ENCODE measurements at regions not wholly inside any gene's neighbourhood (a gene's known extent, or its start where the extent isn't known, plus 50 kb on each side); places are given as distances from the start of the nearest gene placed in this dataset.
"Not testable (repeated sequence)": the region's sequence is repeated elsewhere in the genome, so short reads cannot be mapped to it uniquely, and the experiment has no call there.

DNA sequence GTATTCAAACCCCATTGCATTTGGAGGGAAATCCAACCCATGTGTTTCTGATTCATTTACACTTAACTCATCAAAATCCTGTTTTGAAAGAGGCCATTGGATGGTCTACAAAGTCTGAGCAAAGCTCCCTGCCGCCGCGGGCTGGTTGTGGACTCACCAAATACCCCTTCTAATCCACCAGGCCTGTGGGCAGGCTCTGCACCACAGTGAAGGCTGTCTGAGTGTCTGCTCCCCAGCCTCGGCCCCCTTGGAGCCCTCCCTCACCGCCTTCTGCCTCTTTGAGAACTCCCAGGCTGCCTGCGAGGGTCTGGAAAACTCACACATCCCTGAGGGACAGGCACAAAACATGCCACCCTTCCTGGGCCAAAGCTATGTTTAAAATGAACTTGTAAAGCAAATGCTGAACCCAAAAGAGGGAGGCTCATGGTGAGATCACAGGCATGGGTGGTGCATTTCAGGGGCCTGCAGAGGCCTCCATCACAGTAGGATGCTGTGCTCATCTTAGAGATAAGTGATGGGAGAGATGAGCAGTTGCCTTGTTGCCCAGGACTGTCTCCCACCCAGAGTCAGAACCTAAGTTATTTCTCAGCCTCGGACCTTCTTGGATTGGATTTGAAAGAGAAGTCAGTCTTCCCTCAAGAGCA is 225.0 kb downstream of the CYP26B1 start:
- no peak for DNase-seq (ENCODE audit: low spot score)

DNA sequence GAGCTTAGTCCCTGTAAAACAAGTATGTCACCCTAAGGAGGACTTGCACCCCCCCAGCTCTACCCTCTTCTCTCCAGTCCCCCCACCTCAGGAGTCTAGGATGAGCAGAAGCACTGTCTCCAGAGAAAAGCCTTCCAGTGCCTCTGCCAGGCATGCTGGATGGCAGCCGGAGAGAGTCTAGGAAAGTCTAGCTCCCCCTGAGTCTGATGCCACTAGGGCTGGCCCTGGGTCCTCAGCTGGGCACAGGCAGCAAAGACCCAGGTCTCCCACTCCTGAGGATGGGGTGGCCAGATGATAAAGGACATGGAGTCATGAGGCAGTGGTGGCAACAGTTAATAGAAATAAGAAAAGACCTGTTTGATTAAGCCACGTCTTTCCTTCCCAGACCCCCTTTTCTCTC is 225.6 kb downstream of the CYP26B1 start:
- no peak for DNase-seq (ENCODE audit: low spot score)

DNA sequence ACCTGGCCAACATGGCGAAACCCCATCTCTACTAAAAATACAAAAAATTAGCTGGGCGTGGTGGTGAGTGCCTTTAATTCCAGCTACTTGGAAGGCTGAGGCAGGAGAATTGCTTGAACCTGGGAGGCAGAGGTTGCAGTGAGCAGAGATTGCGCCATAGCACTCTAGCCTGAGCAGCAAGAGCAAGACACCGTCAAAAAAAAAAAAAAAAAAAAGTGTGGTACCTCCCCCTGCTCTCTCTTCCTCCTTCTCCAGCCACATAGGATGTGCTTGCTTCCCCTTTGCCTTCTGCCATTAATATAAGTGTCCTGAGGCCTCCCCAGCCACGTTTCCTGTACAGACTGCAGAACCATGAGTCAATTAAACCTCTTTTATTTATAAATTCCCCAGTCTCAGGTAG is 226.8 kb downstream of the CYP26B1 start:
- not testable (repeated sequence) for DNase-seq (ENCODE audit: low spot score)

DNA sequence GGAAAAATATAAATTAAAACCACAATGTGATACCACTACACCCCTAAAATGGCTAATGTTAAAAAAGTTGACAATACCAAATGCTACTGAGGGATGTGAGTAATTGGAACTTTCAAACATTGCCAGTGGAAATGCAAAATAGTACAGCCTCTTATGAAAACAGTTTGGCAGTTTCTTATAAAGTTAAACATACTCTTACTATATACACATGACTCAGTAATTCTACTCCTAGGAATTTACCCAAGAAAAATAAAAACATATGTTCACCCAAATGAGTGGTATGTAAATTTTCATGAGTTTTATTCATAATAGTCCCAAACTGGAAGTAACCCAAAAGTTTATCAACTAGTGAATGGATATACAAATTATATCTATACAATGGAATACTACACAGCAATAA is 228.0 kb downstream of the CYP26B1 start:
- no peak for DNase-seq (ENCODE audit: low spot score)

DNA sequence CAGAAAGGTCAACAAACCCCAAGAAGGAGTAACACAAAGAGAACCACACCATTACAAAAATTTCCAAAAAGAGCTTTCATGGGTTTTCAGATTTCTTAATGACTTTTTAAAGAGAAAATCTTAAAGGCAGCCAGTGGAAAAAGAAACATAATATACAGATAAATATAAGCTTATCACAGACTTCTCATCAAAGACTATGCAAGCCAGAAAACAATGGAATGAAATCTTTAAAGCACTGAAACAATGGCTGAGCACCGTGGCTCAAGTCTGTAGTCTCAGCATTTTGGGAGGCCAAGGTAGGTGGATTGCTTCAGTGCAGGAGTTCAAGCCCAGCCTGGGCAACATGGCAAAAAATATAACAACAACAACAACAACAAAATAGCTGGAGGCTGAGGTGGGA is 237.4 kb downstream of the CYP26B1 start:
- DNase-seq (ENCODE audit: low spot score) = no peak

DNA sequence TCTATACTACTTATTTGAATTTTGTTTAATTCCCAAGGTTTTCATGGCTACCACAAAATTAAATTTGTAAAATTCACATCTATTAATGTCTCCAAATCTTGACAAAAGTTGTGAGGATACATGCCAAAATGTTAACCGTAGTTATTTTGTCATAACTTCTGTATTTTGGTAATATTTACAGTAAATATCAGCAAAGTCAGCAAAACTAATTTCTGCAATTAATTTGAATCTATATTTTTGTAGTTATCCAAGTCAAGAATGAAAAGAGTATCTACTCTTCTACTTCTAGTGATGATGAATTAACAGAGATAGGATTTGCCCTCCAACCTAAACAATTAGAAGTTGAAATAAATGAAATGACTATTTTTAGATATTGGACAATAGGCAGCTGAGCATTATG is 238.9 kb downstream of the CYP26B1 start:
- DNase-seq (ENCODE audit: low spot score) = no peak

DNA sequence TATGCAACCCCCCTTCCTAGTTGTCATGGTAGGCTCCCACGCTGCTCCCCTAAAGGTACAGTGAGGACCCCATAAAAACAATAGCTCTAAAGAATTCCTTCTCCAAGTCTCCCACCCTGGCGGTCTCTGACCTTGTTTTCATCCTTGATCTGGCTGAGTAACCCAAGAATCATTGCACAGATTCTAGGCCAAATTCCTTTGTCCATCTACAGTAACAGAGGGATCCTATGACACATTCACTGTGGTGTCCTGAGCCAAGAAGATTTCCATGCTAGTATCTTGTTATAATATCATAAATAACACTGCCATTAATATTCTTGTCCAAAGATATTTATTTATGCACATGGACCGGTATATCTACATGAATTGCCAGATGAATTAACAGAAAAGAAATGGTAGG is 240.2 kb downstream of the CYP26B1 start:
- DNase-seq (ENCODE audit: low spot score) = no peak

DNA sequence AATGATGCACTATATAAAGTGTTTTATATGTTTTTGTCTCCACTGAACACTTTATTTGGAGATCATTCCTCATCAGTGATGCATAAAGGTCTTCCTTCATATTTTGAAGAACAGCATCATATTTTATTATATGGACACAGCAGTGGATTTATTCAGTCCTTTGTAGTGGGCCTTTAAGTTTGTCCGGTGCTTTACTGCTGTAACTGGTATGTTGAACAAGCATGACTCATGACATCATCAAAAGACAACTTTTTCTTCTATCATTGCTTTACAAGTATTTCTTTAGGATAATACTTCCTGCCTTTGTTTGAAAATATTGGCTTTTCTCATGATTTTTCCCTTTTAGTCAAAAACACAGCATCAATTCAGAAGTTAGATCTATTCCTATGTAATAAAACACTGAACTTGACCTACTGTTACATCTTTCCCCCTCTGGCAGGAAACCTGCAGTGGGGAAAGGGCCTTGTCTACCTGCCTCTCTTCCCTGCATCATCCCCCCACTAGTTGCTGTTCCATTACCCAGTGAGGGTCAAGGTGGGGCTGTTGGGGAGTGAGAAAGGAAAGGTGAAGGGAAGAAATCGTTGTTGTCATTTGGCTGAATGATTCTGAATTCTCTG is 241.2 kb downstream of the CYP26B1 start:
- no peak for DNase-seq (ENCODE audit: low spot score)

DNA sequence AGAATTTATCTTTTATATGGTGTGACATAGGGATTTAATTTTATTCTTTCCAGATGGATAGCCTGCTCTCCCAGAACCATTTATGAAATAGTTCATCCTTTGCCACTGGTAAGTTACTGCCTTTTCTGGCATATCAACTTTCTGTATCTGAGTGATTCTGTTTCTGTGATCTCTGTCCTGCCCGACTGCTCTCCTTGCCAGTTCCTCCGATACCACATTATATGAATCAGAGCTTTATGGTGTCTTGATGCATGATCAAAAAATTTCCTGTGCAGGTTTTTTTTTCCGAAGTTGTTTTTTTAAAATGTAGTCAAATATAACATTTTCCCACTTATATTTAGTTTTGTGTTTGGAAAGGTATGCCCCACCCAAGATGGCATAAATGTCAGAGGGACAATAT is 242.5 kb downstream of the CYP26B1 start:
- no peak for DNase-seq (ENCODE audit: low spot score)

DNA sequence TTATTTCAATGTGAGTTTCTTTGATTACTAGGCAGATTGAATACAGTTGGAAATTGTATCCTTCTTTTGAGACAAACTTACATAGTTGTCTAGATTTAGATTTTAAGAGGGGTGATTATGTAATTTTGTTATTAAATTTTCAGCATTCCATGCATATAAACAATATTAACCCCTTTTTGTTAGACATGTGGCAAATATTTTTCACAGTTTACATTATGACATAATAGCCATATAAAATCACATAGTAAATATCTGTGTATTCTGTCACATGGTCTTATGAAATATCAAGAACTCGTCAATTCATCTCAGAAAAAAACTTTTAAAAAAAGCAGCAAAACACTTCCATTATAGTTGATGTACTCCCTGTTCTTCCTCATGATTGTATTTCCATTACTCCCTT is 243.8 kb downstream of the CYP26B1 start:
- DNase-seq (ENCODE audit: low spot score) = no peak

DNA sequence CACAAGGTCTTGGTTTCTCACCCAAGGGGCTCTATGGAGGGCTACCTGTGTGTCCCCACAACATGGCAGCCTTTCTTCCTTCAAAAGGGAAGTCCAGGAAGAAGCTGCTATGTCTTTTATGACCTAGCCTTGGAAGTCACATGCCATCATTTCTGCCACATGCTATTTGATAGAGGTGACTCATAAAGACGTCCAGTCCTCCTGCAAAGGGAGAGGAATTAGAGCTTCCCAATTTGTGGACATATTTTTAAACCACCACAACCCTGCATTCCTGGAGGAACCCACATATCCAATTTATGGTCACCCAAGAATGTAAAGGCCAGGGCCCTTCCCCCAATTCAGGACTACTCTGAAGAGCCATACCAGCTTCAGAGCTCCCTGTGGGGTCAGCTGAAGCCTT is 246.2 kb downstream of the CYP26B1 start:
- DNase-seq (ENCODE audit: low spot score) = no peak

DNA sequence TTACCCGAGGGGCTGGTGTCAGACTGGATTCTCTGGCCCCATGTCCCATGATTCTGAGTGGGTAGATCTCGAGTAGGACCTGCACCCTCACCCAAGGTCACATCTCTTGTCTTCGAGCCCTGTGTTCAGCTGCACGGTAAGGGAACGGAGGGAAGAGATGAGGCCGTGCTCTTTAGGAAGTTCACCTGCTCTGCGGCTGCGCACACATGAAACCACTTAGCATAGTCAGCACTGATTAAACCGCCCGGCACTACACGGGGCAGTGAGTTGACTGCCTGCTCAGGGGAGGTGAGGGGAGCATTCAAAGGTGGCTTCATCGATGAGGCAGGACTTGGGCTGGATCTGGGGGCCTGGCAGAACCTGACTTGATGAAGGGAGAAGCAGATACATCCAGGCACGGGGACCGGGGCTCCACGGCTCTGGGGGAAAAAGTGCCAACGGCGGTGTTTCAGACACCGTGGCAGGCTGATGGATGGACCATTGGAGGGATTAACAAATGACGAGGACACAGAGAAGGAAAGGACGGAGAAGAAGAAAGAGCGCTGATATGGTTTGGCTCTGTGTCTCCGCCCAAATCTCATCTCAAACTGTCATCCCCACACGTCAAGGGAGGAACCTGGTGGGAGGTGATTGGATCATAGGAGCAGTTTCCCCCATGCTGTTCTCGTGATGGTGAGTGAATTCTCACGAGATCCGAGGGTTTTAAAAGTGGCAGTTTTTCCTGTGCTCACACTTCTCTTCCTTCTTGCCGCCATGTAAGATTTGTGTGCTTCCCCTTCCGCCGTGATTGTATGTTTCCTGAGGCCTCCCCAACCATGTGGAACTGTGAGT is 248.6 kb downstream of the CYP26B1 start:
- DNase-seq (ENCODE audit: low spot score) = no peak

DNA sequence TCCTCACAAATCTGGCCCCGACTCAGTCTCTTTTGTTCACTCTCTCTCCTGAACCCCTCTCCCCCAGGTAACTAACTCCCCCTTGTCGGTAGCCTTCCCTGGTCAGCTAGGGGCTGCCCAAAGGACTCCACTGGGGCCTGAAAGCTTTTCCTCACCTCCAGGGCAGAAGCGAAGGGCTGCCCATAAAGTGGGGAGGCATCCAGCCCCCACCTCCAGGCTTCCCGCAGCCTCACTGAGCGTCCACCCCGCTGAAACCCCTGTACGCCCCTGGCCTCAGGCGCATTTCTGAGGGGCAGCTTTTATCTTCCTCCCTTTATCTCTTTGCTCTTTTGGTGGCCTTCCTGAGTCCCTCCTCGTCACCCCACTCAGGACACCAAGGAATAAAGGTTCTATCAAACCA is 249.3 kb downstream of the CYP26B1 start:
- no peak for DNase-seq (ENCODE audit: low spot score)

DNA sequence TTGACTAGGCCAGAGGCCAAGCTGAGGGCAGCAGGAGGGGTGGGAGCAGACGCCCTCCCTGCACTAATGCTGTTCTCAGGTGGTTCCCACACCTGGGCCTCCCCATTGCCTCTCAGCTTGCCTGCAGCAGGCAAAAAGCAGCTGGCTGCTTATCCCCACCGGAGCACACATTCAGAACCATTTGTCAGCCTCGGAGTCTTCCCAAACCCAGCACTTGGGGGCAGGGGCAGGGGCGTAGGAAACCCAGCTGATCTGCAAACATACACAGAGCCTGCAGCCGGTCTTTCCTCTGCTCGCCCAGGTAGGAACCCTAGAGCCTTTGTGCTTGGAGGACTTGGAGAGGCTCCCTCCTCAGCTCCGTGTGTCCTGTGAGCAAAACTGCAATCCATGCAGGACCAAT is 249.8 kb downstream of the CYP26B1 start:
- no peak for DNase-seq (ENCODE audit: low spot score)

DNA sequence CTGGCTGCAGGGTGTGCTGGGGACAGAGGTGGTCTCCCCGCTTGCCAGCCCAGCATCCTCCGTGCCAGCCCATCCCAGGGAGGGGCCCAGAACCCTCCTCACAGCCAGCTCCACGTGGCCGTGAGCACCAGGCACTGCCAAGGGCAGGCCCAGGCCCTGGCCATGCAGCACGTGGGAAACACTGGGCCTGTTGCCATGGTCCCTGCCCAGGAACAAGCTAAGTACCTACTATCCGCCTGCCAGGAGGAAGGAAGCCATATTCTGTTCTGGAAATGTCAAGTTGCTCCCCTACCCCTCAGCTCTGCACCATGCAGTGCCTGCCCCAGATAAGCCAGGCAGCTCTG is 250.6 kb downstream of the CYP26B1 start:
- no peak for DNase-seq (ENCODE audit: low spot score)

DNA sequence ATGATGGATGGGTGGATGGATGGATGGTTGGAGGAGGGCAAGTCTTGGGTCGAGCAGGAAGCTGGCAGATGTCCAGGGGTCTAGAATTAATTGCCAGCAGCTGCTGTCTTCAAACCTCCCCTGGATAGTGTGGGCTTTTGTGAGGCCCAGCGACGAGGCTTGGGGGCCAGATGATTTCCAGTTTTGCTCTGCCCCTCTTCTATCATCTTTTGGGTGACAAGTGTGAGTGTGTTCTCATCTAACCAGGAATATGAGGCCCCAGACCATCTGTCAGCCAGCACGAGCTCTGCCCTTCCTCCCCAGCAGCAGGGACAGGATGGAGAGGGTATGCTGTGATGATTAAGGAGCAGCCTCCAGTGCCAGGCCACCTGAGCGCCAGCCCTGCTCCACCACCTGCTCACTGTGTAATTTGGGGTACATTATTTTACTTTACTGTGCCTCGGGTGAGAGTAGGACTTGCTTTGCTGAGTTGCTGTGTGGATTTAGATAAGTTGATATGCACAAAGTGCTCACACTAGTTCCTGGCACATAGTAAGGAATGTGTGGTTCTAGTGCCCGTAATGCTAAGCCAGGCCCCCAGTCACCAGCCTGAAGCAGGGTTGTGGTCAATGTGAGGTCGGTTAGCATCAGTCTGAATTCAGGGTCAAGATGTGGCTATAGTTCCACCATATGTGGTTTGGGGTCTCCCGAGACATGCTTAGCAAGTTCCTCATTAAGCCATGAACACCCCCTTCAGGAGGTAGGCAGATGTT is 251.1 kb downstream of the CYP26B1 start:
- DNase-seq (ENCODE audit: low spot score) = no peak

DNA sequence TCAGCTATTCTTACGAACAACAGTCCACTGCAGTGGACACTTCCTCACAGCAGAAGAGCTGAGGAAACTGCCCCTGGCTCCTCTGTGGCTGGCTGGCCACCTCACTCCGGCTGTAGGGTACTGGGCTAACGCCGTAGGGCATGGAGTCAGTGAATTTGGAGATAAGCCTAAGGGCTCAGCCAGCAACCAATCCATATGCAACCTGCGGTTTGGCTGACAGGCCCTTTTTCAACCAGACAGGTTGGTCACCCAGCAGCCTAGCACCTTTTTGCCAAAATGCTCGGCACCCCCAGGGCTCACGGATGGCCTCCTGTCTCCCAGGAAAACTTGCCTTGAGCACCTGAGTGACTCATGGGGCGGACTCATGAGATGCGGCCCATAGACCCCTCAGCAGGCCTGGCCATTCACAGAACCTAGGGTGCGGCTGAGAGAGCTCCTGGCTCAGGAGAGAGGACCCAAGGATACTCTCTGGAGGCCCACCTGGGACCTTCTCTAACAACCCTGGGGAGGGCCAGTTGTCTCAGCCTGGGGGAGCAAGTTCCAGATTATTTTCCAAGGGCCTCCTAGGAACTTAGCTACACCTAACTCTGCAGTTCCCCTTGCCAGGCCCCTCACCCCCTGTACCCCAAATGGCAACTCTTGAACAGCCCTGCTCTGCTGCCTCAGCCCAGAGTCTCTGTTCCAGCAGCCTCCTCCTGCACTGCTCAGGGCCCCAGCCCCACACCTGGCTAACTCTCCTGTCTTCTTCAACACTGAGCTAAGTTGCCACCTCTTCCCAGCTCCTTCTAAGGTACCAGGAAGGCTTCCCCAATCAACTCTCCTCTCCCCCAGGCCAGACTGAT is 252.1 kb downstream of the CYP26B1 start:
- DNase-seq (ENCODE audit: low spot score) = no peak

DNA sequence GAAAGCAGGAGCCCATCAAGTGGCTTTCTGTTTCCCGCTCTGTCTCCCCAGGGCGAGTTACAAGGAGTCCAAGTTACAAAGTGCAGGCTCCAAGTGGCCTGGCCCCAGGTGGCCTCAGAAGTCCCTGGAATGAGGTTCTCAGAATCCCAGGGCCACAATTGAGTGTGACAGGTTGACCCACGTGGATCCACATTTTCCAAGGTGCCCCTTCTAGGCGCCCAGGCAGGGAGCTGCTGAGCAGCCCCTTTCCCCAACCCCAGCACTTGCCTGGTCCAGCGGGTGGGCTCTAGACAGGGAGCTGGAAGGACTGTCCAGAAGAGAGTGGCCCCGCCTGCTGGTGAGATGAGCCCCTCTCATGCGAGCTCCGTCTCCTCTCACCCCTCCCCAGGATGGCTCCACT is 253.4 kb downstream of the CYP26B1 start:
- DNase-seq (ENCODE audit: low spot score) = no peak

DNA sequence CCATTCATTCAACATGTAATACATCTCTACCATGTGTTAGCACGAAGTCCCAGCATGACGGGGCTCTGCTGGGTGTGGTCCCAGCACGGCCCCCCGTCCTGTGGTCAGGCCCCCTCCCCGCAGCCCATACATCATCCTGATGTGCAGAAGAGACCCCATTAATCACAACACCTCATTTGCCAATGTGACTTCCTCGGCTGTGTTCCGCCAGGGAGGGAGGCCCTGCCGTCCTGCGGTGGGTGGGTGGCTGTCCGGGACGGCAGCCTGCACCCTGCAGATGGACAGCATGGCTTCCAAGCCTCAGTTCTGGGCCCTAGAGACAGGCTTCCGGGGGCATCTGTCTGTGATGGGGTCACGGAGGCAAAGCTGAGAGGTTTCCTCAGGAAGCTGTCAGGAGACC is 254.0 kb downstream of the CYP26B1 start:
- DNase-seq (ENCODE audit: low spot score) = no peak

DNA sequence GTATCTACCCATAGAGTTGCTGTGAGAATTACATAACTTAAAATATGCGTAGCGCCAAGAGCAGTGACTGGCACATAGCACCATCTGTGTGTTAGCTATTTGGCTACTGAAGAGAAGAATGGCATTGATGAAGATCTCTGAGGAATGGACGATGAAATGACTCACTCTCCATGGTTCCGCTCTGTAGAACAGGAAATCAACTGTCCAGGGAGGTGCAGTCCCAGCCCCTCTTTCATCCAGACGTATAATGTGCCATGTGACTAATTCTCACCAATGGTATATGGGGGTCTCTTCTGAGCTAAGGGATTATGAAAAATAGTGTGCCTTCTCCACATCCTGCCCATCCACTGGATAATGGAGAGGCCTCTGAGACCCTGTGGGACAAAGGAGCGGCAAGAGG is 254.8 kb downstream of the CYP26B1 start:
- no peak for DNase-seq (ENCODE audit: low spot score)

DNA sequence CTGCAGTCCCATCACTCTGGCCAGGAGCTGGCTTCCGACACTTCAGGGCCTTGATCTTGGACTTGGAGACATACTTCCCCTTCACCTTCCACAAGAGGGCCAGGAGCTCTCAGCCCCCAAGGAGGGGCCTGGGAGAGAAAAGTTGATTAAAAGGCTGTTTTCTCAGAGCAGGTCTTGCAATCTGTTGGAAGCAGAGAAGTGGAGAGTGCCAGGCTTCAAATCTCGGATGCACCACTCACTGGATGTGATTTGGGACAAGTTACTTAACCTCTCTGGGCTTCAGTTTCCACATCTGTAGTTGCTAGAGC is 255.3 kb downstream of the CYP26B1 start:
- no peak for DNase-seq (ENCODE audit: low spot score)
